HepG2 (cell line): ENCODE measurements at regions not wholly inside any gene's neighbourhood (a gene's known extent, or its start where the extent isn't known, plus 50 kb on each side); places are given as distances from the start of the nearest gene placed in this dataset.

ENCODE experiments used
- ATAC-seq: fragments of 200-7000 bp; cut with Tn5 transposase; 3 replicates; pipeline ENCODE4 v1.9.1; 2020; ENCODE audit warnings: mild to moderate bottlenecking, moderate library complexity
- BruUV-seq: library from RNA; stranded (reverse); fragments of 400-500 nt; replicated peaks from 2 replicates; lab custom pipeline; 2021; lab: Mats Ljungman, UMichigan
- CTCF ChIA-PET: fragments of 300-600 bp; formaldehyde crosslinking; extraction: SDS; loops from one replicate; lab custom pipeline; 2021; ENCODE audit warnings: low total read pairs, inconsistent platforms, low intra/inter-chr PET ratio; lab: Yijun Ruan, JAX
- POLR2A ChIA-PET: fragments of 350-600 bp; sonication (Branson Sonifier 250); formaldehyde crosslinking; loops from one replicate; lab custom pipeline; 2020; ENCODE audit warnings: antibody characterized with exemption, inconsistent platforms; lab: Yijun Ruan, JAX
- DNase-seq: peaks from one replicate; pipeline ENCODE4 v3.0.0-alpha.2; 2015; ENCODE audit warnings: low spot score
- FAIRE-seq: peaks from 3 replicates; lab custom pipeline; 2011; peaks lifted over from hg19 to GRCh38; lab: Jason Lieb, UNC
- H2AFZ ChIP-seq: one replicate; pipeline ENCODE4 v1.6.1; 2011; ENCODE audit warnings: low read length, inconsistent platforms
- H3K27ac ChIP-seq: fragments of 300-600 bp; 3 replicates; pipeline ENCODE4 v1.8.0; 2011; ENCODE audit warnings: mixed run types, mild to moderate bottlenecking, mixed read lengths, low read length, inconsistent platforms; ENCODE audit not compliant: insufficient read depth; ENCODE audit errors: extremely low read length
- H3K27me3 ChIP-seq, 2 experiments: fragments of 200-600 bp in 1 of 2; 2 replicates in 1 of 2; 3 replicates in 1 of 2; pipeline versions ENCODE4 v1.6.0 to v1.8.0; 2011; ENCODE audit warnings: low read length in 2 of 2, mild to moderate bottlenecking in 2 of 2, moderate library complexity in 2 of 2, inconsistent platforms in 1 of 2; ENCODE audit not compliant: insufficient read depth in 2 of 2, control insufficient read depth in 1 of 2
- H3K36me3 ChIP-seq, 2 experiments: fragments of 200-600 bp in 1 of 2; replicated peaks in 1 of 2; 2 replicates in 1 of 2; 3 replicates in 1 of 2; pipeline versions ENCODE4 v1.5.1 to v1.8.0; 2011; ENCODE audit warnings: low read length in 2 of 2, inconsistent platforms in 1 of 2; ENCODE audit not compliant: insufficient read depth in 2 of 2, control insufficient read depth in 1 of 2
- H3K4me1 ChIP-seq: 2 replicates; pipeline ENCODE4 v1.5.1; 2012; ENCODE audit warnings: low read length, inconsistent platforms; ENCODE audit not compliant: insufficient read depth
- H3K4me2 ChIP-seq: 2 replicates; pipeline ENCODE4 v1.6.0; 2011; ENCODE audit warnings: low read depth, low read length, inconsistent platforms
- H3K4me3 ChIP-seq, 3 experiments: fragments of 200-600 bp in 1 of 3; sonication (generic), shearing (Covaris generic) in 1 of 3; replicated peaks in 1 of 3; 2 replicates each; pipeline ENCODE4 v1.5.1; 2011 to 2016; ENCODE audit warnings: low read length in 3 of 3, inconsistent platforms in 2 of 3, low read depth in 2 of 3, mild to moderate bottlenecking in 2 of 3, control low read depth in 1 of 3, mixed read lengths in 1 of 3; ENCODE audit not compliant: insufficient read depth in 1 of 3
- H3K79me2 ChIP-seq: one replicate; pipeline ENCODE4 v1.6.1; 2011; ENCODE audit warnings: low read length, inconsistent platforms; ENCODE audit not compliant: insufficient read depth
- H3K9ac ChIP-seq: 2 replicates; pipeline ENCODE4 v1.6.0; 2011; ENCODE audit warnings: mild to moderate bottlenecking, low read depth, low read length, inconsistent platforms; ENCODE audit not compliant: insufficient read depth
- H3K9me3 ChIP-seq: 2 replicates; pipeline ENCODE4 v1.5.1; 2012; ENCODE audit warnings: mild to moderate bottlenecking, low read length
- H4K20me1 ChIP-seq: 2 replicates; pipeline ENCODE4 v1.6.0; 2011; ENCODE audit warnings: inconsistent platforms, mild to moderate bottlenecking, low read length, moderate library complexity; ENCODE audit not compliant: insufficient read depth
- ARID5B ChIP-seq: IDR thresholded peaks from 2 replicates; pipeline ENCODE4 v1.4.0; 2020; ENCODE audit warnings: mild to moderate bottlenecking, missing genetic modification reagents
- ESRRA ChIP-seq: sonication (generic); formaldehyde crosslinking; IDR thresholded peaks from 2 replicates; pipeline ENCODE4 v1.5.1; 2020; ENCODE audit warnings: mild to moderate bottlenecking, low read depth, missing genetic modification reagents
- NR1H2 ChIP-seq: sonication (generic); formaldehyde crosslinking; IDR thresholded peaks from 2 replicates; pipeline ENCODE4 v1.8.1; 2022; ENCODE audit warnings: low read depth, missing genetic modification reagents, borderline replicate concordance
- PRDM15 ChIP-seq: sonication (generic); formaldehyde crosslinking; IDR thresholded peaks from 2 replicates; pipeline ENCODE4 v1.4.0; 2020; ENCODE audit warnings: missing genetic modification reagents
- ZFP36L2 ChIP-seq: sonication (generic); formaldehyde crosslinking; IDR thresholded peaks from 2 replicates; pipeline ENCODE4 v1.4.0; 2020; ENCODE audit warnings: missing genetic modification reagents
- ZNF263 ChIP-seq: sonication (generic); formaldehyde crosslinking; IDR thresholded peaks from 2 replicates; pipeline ENCODE4 v1.4.0; 2020; ENCODE audit warnings: missing genetic modification reagents
- ZNF512 ChIP-seq: sonication (generic); formaldehyde crosslinking; IDR thresholded peaks from 2 replicates; pipeline ENCODE4 v1.4.0; 2020; ENCODE audit warnings: mild to moderate bottlenecking, missing genetic modification reagents
- ZNF530 ChIP-seq: sonication (generic); formaldehyde crosslinking; IDR thresholded peaks from 2 replicates; pipeline ENCODE4 v1.5.0; 2020; ENCODE audit warnings: low read depth, mild to moderate bottlenecking, missing genetic modification reagents
- ZNF577 ChIP-seq: sonication (generic); formaldehyde crosslinking; IDR thresholded peaks from 2 replicates; pipeline ENCODE4 v1.4.0; 2020; ENCODE audit warnings: mild to moderate bottlenecking, low read depth, missing genetic modification reagents, borderline replicate concordance
- WGBS: methylation state at CpG from one replicate; pipeline ENCODE4 v1.1.6; 2017; ENCODE audit warnings: low lambda C conversion rate; 5-methylcytosine and 5-hydroxymethylcytosine counted together
- in situ Hi-C: cut with HindIII; loops from 2 replicates; pipeline ENCODE4 v1.10.0; 2017; ENCODE audit warnings: low pct_unique_long_range_greater_than_20kb; ENCODE audit not compliant: extremely low pct_ligation_motif_present
- intact Hi-C: fragments of 100-400 bp; cut with micrococcal nuclease; formaldehyde crosslinking; loops from one replicate; pipeline ENCODE4 v1.10.0; 2022; ENCODE audit not compliant: unreplicated experiment
- TF ChIP-seq, protein P1 (sequence below): sonication (generic); formaldehyde crosslinking; IDR thresholded peaks from 2 replicates; pipeline ENCODE4 v1.4.0; 2020; ENCODE audit warnings: missing genetic modification reagents, mild to moderate bottlenecking, borderline replicate concordance
- TF ChIP-seq, protein P2 (sequence below): sonication (generic); formaldehyde crosslinking; IDR thresholded peaks from 2 replicates; pipeline ENCODE4 v1.5.1; 2020; ENCODE audit warnings: missing genetic modification reagents, mild to moderate bottlenecking, borderline replicate concordance

GRCh38 chr9:106287091-106287631, 575.8 kb upstream of the ZNF462 start:
- DNase-seq = no peak
- in situ Hi-C loops (no loop called here), intact Hi-C loops (no loop called here)
- no peak overlapping the region for H3K9ac ChIP-seq
- H3K79me2 ChIP-seq = no peaks in the 10 kb centered on the region
- H3K27me3 ChIP-seq = no peaks in the 10 kb centered on the region
- H3K4me2 ChIP-seq = no peak overlapping the region
- POLR2A ChIA-PET = no interaction called here
- no peak overlapping the region for H3K4me3 ChIP-seq
- CTCF ChIA-PET = no interaction called here
- no peak overlapping the region for H3K27ac ChIP-seq
- no peak for ATAC-seq
- no peaks in the 10 kb centered on the region for H3K36me3 ChIP-seq
- no peaks in the 10 kb centered on the region for H3K4me1 ChIP-seq
- 31% methylated on average over 10 of the region's 10 CpGs for WGBS
- H4K20me1 ChIP-seq = no peaks in the 10 kb centered on the region
- H3K9me3 ChIP-seq = no peaks in the 10 kb centered on the region
- FAIRE-seq = no peak
- BruUV-seq = no TSS peak
- H2AFZ ChIP-seq = no peak overlapping the region
- TF ChIP-seq ESRRA (CRISPR knock-in tag) (no peak), PRDM15 (CRISPR knock-in tag) (no peak), ZNF263 (CRISPR knock-in tag) (no peak), NR1H2 (no peak), ZNF530 (CRISPR knock-in tag) (no peak), ZFP36L2 (CRISPR knock-in tag) (no peak), ZNF512 (CRISPR knock-in tag) (no peak), ARID5B (CRISPR knock-in tag) (no peak), ZNF577 (CRISPR knock-in tag) (no peak)
- TF ChIP-seq, protein P1, sequence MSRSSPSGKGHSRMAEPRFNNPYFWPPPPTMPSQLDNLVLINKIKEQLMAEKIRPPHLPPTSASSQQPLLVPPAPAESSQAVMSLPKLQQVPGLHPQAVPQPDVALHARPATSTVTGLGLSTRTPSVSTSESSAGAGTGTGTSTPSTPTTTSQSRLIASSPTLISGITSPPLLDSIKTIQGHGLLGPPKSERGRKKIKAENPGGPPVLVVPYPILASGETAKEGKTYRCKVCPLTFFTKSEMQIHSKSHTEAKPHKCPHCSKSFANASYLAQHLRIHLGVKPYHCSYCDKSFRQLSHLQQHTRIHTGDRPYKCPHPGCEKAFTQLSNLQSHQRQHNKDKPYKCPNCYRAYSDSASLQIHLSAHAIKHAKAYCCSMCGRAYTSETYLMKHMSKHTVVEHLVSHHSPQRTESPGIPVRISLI (CRISPR knock-in tag) = no peak
- TF ChIP-seq, protein P2, sequence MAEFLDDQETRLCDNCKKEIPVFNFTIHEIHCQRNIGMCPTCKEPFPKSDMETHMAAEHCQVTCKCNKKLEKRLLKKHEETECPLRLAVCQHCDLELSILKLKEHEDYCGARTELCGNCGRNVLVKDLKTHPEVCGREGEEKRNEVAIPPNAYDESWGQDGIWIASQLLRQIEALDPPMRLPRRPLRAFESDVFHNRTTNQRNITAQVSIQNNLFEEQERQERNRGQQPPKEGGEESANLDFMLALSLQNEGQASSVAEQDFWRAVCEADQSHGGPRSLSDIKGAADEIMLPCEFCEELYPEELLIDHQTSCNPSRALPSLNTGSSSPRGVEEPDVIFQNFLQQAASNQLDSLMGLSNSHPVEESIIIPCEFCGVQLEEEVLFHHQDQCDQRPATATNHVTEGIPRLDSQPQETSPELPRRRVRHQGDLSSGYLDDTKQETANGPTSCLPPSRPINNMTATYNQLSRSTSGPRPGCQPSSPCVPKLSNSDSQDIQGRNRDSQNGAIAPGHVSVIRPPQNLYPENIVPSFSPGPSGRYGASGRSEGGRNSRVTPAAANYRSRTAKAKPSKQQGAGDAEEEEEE = no peak
